Hematopoietic multipotent progenitor cell treated with erythropoietin and hydrocortisone succinate and interleukin-3 and kit ligand, for 15 days (in vitro differentiated cells): ENCODE measurements at regions not wholly inside any gene's neighbourhood (a gene's known extent, or its start where the extent isn't known, plus 50 kb on each side); places are given as distances from the start of the nearest gene placed in this dataset.
"Not testable (repeated sequence)": the region's sequence is repeated elsewhere in the genome, so short reads cannot be mapped to it uniquely, and the experiment has no call there.

Source experiments
- DNase-seq: peaks from one replicate; pipeline ENCODE4 v3.0.0-alpha.2; 2015; ENCODE audit warnings: low spot score

DNA sequence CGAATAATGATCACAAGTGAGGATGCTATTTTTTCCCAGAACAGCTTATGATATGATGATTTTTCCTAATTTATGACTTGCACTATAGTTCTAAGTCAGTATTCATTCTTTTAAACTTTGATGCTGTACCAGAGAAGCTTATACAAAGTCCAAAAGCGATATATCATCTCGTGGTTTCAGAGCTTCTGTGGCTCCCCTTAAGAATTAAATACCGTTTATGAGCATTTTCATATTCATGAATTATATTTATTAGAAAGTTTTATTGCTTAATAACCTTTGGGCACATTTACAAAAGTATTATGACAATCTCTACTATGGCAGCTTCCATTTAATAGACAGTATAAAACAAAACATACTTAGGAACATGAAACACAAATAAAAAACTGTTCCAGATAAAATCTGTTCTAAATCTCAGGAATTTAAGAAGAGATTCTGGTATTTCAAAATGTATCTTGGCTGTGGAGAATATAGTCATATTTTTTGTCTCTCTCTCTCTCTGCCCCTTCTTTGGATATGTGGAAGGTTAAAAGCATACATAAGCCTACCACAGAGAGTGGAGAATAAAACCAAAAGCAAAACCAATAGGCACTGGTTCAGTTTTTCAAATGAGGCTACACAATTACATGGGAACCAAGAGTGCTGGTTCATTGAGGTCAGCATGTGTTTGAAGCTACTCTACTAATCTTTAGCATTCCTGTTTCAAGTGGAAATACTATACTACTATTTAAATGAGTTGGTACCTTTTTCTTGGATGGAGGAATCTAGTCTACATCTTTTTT lies 884.5 kb upstream of the GJE1 start:
- DNase-seq: no peak

DNA sequence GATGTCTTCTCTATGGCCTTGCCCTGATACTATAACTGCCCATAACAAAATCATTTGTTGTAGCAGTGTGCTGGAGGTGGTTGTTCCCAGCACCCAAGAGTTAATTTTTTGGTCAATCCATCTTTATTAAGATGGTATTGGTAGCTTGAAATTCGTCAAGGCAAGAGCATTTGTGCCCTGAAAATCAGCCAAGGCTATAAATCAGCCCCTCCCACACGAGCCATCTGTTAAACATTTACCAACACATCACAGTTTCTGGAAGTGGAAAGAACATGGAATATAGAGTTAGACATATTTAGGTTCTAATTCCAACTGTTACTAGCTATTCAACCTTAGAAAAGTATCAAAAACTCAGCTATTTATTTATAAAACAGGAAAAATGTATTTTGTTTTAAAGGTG lies 888.4 kb upstream of the GJE1 start:
- DNase-seq: no peak

DNA sequence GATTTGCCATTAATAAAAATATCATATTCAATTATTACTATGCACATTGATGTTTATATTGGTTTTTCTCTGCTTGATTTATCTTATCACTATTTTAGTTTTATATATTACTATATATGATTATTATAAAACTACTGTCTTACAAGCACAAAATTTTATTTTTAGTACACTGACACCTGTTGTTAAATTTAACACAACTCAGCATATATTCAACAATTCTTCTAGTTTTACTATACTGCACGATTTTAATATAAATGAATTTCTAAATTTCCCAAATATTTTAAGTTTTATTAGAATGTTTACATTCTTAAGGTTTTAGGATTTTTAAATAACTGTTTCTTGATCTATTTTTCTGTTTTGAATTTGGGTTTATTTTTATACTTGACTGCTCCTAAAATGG lies 889.8 kb upstream of the GJE1 start:
- DNase-seq: no peak

DNA sequence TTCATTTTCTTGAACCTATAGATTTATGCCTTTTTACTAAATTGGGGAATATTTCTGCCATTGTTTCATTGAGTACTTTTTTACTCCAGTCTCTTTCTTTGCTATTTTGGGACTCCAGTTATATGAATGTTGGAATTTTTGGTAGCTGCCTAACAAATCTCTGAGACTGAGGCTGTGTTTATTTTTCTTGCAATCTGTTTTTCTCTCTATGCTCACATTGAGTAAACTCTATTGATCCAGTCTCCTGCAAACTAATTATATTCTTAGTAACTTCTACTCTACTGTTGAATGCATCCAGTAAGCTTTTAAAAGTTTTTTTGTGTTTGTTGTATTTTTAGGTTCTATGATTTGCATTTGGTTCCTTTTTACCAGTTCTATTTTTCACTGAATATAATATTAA lies 903.4 kb upstream of the GJE1 start:
- no peak for DNase-seq

DNA sequence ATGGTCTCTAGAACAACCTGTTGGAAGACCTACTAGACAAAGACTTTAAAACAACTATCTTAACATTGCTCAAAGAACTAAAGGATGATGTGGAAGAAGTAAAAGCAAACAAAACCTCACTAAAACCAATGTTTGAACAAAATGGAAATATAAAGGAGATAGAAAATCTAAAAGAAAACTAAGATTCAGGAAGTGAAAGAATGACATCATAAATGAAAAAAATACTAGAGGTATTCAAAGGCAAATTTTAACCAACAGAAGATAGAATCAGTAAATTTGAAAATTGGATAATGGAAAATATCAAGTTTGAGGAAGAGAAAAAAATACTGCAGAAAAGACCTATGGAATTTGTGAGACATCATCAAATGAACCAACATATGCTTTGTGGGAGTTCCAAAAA lies 914.1 kb upstream of the GJE1 start:
- no peak for DNase-seq

DNA sequence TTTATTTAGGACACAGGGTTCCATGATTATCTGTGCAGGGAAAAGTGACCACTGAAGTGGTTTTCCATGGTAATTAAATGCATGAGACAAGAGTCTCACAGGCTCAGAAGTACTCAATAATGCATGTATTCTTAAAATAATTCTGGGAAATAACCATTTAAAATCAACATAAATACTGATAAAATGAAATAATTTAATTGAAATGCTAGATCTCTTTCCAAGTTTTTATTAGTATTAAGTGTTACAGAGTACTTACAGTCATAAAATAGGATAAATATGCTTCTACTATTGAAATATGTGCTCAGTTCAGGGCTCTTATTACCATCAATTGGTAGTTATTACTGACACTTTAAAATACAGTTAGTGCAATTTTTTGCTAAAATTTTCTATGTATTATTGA lies 916.0 kb upstream of the GJE1 start:
- no peak for DNase-seq

DNA sequence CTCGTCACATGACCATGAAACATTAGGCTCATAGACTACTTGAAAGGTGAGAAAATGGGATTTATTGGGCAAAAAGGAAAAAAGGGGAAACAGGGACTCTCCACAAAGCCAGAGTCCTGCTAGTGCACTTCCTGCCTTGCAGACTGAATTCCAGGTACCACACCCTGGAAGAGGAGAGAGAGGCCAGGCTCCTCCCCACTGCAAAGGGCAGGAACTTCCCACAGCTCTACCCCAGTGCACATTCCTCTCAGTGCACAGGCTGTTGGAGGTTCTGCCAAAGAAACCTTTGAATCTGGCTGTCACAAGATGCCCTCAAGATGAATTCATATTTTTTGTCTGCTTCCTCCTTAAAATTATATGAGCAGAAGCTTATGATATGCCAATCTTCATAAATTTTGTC lies 920.4 kb upstream of the GJE1 start:
- DNase-seq: no peak

DNA sequence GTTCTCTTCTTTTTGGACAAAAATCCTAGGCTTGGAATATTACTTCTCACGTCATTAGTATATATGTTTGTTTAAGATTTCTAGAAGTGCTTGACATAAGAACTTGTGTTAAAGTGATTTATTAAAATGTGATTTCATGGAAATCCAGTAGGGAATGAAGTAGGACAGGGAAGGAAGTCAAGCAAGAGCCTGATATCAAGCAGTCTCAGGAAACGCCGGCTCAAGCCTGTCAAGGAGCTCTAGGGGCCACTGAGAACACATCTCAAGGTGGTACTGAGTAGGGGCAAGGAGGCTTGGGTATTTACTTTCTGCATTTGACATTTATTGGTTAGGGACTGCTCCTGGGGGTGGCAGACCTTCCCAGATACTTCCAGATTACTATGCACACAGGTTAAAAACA lies 920.9 kb upstream of the GJE1 start:
- DNase-seq: no peak

DNA sequence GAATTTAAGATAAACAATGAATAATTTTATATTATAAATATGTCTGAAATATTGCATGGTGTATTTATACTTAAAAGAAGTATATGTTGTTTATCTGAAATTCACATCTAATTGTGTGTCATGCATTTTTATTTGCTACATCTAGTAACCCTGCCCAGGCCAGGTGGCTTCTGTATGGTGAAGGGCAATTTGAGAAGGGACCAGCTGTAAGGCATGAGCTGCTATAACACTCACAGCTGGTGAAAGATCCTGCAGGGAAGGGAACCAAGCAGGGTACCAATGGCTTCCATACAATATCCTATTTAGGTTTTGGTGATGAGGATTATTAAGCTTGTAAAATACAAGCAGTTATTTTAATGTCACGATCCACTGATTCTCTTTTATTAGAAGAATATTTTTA lies 921.8 kb upstream of the GJE1 start:
- no peak for DNase-seq

DNA sequence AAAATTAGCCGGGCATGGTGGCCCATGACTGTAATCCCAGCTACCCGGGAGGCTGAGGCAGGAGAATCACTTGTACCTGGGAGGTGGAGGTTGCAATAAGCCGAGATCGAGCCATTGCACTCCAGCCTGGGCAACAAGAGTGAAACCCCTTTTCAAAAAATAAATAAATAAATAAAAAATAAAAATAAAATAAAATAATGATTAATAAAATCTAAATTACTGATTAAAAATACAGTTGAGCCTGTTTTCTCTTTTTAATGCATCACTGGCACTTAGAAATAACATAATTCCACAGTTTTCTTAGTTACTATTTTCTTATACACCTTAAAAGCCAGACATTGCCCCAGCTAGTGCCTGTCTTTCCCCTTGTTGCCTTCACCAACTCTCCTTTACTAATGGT lies 922.8 kb upstream of the GJE1 start:
- DNase-seq: no peak

DNA sequence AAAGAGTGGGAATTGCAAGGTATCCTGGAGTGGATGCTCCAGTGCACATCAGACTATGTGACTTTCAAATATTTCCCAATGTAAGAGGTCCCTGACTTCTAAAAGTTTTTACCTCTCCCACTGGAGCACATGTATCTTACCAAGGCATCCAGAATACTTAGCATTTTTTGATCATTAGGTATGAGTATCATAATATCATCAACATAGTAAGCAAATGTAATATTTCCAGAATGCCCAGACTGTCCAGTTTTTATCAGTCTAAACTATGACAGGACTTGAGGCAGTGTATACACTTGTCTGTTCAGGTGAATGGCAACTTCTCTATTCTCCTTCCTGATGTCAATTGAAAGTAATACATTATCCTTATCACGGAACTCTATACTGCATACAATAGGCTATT lies 924.6 kb upstream of the GJE1 start:
- DNase-seq: no peak

DNA sequence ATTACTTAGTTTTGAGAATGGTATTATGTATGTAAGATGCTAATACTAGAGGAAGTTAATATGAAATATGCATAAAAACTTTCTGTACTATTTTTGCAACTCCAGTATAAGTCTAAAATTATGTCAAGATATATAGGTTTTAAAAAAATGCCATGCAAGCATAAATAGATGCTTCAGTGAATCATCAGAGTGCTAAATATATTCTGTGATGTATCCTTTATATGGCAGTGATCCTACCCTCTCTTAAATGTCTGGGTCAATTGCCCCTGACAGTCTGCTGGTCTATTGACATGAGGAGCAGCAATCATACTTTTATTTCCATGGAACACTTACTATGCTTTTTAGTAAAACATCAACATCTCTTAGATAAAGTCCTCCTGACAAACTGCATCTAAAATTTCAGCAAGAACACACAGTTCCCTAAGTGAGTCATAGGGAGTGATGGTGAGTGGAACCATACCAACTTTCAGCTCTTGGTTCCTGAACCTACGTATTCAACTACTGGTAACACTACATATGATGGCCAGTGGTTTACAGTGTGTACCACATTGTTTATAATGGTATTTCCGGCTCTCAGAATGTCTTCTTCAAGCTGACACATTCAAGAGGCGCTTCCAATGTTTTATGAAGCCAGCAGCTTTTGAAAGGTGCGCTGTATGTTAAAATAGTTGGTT lies 928.7 kb upstream of the GJE1 start:
- no peak for DNase-seq

DNA sequence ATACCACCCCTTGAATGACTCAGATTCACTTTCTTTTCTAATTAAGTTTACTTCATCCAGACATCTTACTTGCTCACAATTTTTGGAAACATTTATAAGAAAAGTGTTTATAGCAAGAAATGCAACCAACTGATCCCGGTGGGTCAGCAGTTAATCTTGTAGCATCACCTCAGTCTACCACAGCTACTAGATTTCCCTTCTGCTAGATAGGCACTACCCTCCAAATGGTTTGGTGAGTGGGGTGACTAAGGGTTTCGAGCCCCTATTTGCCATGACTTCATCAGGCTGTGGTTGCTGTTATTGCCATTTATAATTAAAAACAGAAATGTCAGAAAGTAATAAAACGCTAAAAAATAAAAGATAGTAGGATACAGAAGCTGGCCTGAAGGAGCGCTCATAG lies 930.1 kb upstream of the GJE1 start:
- no peak for DNase-seq

DNA sequence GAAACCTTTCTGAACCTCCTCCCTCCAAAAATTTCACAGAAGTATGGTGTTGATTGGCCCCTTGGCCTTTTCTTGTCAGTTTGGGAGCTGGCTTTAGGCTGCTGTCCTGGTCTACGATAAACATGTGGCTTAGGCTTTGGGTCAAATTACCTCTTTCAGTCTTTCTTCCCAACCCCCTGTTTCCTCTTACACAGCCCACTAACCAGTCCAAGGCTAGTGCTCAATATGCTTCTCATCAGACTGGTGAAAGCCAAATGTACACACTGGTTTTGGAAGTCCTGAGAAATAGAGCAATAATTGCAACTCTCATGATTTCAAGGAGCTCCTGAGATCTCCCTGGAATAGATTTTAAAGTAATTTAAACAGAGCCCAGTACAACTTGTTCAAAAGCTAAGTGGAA lies 933.7 kb upstream of the GJE1 start:
- no peak for DNase-seq

DNA sequence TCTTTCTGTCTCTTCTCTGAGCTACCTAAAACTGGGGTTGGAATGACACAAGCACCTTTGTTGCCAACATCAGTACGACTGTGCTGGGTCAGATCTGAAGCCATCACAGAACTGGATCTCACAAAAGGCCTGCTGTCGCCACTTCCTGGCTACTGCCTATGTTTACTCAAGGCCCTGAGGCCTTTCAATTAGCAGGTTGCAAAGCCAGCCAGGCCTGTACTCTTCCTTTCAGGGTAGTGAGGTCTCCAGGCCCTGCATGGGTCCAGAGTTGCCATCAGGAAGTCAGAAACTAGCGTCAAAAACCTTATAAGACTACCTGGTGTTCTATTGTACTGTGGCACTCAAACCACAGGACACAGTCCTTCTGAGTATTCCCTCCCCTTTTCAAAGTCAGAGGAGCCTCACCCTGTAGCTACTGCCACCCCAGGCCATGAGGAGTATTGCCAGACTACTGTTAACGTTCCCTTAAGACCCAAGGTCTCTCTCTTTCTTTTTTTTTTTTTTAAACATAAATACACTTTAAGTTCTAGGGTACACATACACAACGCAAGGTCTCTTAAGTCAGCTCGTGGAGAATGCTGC lies 937.4 kb upstream of the GJE1 start:
- DNase-seq: no peak

DNA sequence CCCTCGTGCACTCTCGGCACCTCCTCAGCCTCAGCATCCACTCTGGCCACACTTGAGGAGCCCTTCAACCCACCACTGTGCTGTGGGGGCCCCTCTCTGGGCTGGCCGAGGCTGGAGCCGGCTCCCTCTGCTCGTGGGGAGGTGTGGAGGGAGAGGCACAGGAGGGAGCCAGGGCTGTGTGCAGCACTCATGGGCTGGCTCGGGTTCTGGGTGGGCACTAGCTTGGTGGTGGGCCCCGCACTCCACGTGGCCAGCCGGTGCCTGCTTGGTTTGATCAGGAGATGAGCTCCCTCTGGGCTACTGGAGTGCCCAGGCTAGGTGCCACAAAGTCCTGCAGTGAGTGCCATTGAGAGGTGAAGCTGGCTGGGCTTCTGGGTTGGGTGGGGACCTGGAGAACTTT lies 949.4 kb upstream of the GJE1 start:
- DNase-seq: no peak

DNA sequence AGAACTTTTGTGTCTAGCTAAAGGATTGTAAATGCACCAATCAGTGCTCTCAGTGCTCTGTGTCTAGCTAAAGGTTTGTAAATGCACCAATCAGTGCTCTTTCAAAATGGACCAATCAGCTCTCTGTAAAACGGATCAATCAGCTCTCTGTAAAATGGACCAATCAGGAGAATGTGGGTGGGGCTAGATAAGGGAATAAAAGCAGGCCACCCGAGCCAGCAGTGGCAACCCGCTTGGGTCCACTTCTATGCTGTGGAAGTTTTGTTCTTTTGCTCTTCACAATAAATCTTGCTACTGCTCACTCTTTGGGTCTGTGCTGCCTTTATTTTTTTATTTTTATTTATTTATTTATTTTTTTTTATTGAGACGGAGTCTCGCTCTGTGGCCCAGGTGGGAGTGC lies 957.3 kb upstream of the GJE1 start:
- not testable (repeated sequence) for DNase-seq

DNA sequence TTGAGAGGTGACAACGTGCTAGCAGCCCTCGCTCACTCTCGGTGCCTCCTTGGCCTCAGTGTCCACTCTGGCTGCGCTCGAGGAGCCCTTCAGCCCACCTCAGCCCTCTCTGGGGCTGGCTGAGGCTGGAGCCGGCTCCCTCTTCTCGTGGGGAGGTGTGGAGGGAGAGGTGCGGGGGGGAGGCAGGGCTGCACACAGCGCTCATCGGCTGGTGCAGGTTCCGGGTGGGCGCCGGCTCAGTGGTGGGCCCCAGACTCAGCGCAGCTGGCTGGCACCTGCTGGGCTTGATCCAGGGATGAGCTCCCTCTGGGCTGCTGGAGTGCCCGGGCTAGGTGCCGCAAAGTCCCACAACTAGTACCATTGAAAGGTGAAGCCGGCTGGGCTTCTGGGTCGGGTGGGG lies 957.8 kb upstream of the GJE1 start:
- no peak for DNase-seq

DNA sequence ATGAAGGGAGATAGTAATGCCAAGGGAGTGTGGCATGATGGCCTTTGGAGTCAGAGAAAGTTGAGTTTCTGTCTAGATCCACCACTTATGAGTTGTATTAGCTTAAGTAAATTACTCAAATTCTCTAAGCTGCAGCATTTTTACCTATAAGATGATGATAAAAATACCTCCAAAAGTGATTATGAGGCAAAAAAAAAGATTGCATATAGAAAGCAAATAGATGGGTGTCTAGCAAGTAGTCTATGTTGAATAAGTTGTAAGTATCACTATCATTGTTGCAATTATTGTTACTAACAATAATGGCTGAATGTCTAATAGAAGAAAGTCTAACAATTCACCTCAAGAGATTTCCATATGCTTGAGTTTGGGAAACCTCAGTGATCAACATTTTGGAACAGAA lies 959.2 kb upstream of the GJE1 start:
- no peak for DNase-seq

DNA sequence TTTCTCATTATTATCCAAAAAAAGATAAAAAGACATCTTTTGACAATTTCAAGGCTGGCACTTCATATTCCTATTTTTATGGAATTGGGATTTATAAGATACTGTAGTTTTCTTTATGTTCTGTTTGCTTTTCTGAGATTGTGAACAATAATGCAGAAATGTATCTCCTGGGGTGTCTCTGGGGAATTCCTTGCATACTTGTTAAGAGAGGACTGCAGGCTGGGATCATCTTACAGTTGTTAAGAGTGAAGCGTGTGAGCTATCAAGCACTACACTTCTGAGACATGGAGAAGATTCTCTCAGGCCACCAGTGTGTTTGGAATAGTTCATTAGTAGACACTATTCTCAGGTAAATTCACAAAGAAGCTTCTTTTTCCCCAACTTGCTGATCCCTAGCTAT lies 963.3 kb upstream of the GJE1 start:
- no peak for DNase-seq

DNA sequence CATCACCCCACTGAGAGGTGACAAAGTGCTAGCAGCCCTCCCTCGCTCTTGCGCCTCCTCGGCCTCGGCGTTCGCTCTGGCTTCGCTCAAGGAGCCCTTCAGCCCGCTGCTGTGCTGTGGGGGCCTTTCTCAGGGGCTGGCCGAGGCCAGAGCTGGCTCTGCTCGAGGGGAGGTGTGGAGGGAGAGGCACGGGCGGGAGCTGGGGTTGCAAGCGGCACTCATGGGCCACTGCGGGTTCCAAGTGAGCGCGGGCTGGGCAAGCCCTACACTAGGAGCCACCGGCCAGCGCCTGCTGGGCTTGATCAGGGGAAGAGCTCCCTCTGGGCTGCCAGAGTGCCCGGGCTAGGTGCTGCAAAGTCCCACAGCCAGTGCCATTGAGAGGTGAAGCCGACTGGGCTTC lies 964.8 kb upstream of the GJE1 start:
- DNase-seq: no peak

DNA sequence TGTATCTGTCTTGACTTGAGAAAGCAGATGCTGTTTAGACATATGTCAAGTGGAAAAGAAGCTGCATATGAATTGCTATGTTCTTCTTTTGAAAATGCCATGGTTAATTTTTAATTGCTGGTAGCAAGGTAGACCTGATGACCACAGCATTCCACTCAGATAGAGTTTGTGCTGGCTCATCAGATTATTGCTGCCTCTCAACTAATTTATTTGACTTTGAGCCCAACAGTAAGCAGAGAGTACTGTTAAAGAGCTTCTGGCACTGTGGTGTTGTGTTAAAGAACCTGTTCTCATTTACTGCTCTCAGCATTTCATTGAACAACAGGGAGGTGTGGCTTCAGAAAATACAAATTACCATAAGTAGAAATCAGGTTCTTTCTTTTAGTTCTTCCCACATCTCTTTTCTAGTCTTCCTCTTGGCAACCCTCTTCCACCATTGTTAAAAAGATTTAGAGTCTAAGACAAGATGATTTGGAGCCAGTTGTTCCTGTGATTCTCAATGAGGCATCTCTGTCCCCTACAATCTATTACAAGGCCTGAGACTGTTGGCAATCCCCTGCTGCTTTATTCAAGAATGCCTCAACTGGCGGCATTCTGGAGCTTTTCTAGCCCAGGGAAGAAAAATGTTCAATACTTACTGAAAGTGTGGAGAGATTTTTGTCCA lies 967.6 kb upstream of the GJE1 start:
- no peak for DNase-seq

DNA sequence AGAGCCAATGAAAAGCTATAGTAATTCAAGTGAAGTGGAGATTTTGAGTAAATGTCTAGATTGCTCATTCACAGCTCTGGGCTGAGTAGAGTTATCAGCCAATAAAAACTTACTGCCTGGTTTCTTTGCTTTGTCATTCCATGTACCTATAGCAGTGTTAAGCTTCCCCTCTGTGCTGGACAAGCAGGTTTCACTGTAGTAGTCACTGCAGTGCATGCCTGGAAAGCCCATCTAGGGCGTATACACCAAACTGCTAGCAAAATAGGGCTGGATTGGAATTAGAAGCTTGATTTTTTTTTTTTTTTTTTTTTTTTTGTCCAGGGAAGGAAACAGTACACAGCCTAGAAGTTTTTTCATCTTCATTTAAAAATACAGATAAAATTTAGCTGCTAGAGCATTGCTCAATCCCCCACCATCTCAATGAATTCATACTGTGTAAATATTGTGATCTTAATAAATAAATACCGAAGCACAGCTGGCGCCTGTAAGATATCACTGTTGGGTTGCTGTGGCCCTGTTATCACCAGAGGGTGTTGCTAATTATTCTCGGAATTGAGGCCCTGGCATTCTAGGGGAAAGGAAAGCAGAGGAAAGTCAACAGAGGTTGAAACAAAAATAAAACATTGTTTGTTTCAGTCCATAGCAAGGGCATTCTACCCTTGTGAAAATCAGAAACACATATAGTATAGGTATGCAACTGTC lies 968.5 kb upstream of the GJE1 start:
- peak; percentile 3 for DNase-seq
